ENCODE measurements at regions not wholly inside any gene's neighbourhood (a gene's known extent, or its start where the extent isn't known, plus 50 kb on each side); places are given as distances from the start of the nearest gene placed in this dataset.

- TF ChIP-seq CTCF (IDR thresholded peaks at IDR 0.05): no peak
- TF ChIP-seq ZFX (IDR thresholded peaks at IDR 0.05; ENCODE audit: borderline replicate concordance): no peak
Measured at GRCh38 chrX:155767876-155768769, 113.0 kb upstream of the VAMP7 start.
